ENCODE measurements at regions not wholly inside any gene's neighbourhood (a gene's known extent, or its start where the extent isn't known, plus 50 kb on each side); places are given as distances from the start of the nearest gene placed in this dataset.

DNA sequence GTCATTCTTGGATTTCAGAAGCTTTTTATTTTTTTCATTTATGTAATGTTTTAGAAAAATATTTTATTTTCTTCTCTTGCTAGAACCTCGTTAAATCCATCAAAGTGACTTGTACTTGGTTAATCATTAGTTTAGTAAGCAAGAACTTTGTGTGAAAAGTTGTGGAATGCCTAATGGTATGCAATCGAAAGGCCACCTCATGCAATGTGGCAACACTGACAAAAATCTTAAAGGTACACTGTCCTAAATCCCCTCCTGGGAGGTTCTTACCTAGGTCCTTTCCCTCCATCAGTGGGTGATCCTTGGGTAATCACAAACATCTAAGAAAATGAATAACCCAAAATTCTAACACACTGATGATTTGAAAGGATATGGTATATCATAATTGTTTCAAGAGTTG lies 304.2 kb downstream of the DNAH5 start:
- peaks cover 0 to 6% (median 0%) of the 10 kb centered on the region in 3 donors for H3K9me3 Mint-ChIP-seq
- H3K27me3 Mint-ChIP-seq: no peaks in the 10 kb centered on the region
- no peak overlapping the region for H3K27ac Mint-ChIP-seq
- no peaks in the 10 kb centered on the region for H3K4me1 Mint-ChIP-seq
- H3K36me3 Mint-ChIP-seq: no peaks in the 10 kb centered on the region
- no peak overlapping the region for H3K4me3 Mint-ChIP-seq

DNA sequence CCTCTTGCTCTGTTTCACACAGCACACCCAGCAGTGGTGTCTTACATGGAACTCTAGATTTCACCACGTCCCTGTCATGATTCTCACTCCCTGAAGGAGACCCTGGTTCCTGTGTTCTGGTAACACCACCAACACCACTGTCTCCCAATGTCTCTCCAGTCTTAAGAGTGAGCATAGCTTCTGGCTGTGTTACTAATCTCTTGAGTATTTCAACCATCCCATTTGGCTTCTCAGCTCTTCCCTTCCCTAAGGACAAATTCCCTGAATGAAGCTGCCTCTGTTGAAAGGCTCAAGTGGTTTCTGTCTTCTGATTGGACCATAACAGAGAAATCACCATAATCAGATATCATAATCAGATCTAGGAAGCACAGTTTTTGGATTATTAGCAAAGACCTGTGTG lies 311.8 kb downstream of the DNAH5 start:
- Mint-ChIP-seq H3K4me3 (no peak overlapping the region), H3K4me1 (no peaks in the 10 kb centered on the region), H3K36me3 (no peaks in the 10 kb centered on the region), H3K27me3 (no peaks in the 10 kb centered on the region), H3K9me3 (peaks cover 2 to 11% (median 4%) of the 10 kb centered on the region in 3 donors), H3K27ac (no peak overlapping the region)

- peaks cover 2% of the 10 kb centered on the region for H3K27me3 Mint-ChIP-seq
- no peak overlapping the region for H3K4me3 Mint-ChIP-seq
Measured at GRCh38 chr5:13629218-13629617, 315.3 kb downstream of the DNAH5 start.

DNA sequence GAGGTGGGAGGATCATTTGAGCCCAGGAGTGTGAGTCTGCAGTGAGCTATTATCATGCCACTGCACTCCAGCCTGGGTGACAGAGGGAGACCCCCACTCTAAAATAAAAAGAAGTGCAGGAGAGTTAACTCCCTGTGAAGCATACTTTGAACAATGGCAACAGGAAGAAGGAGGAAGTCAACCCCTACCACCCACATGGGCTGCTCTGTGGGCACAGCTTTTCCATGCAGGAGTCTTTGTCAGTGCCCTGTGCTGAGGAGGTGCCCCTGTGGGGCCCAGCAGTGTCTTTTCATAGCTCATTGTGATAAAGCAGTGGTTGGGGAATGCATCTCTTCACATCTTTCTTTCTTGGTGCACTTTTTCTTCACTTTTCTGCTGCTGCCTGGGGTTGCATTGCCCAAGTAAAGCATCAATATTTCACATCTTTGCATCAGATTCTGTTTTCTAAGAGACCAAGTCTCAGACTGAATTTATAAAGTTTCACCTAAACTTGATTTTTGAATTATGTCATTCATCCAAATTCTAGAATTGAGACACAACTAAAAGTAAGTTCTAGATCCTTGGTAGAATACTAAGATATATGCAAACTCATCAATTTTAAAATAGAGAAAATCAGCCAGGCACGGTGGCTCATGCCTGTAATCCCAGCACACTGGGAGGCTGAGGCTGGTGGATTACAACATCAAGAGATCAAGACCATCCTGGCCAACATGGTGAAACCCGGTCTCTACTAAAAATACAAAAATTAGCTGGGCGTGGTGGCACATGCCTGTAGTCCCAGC lies 316.6 kb downstream of the DNAH5 start:
- Mint-ChIP-seq H3K36me3 (peaks cover 1% of the 10 kb centered on the region), H3K4me1 (no peaks in the 10 kb centered on the region), H3K9me3 (peaks cover 0 to 14% (median 6%) of the 10 kb centered on the region in 3 donors), H3K27me3 (peaks cover 2% of the 10 kb centered on the region), H3K4me3 (no peak overlapping the region), H3K27ac (no peak overlapping the region)

More at GRCh38 chr5:13629218-13629617, 315.3 kb downstream of the DNAH5 start:
- Mint-ChIP-seq H3K27ac (no peak overlapping the region), H3K9me3 (peaks cover 2 to 14% (median 6%) of the 10 kb centered on the region in 3 donors), H3K4me1 (no peaks in the 10 kb centered on the region), H3K36me3 (peaks cover 1% of the 10 kb centered on the region)

DNA sequence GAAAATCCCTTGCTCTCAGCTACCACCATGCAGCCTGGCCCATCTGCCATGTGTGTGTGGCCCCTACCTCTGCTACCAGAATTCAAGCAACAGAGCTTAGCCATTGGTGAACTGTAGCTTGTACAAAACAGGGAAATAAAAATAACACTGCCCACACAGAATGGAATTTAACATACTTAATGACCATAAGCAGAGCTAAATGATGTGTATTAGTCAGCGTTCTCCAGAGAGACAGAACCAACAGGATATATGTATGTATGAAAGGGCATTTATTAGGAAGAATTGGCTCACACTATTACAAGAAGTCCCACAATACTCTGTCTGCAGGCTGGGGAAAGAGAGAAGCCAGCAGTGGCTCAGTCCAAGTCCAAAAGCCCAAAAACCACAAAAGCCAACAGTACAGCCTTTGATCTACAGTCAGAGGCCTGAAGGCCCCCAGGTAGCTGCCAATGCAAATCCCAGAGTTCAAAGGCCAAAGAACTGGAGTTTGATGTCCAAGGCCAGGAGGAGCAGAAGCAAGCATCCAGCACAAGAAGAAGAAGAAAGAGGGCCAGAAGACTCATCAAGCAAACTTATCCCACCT lies 318.8 kb downstream of the DNAH5 start:
- Mint-ChIP-seq H3K4me1 (no peaks in the 10 kb centered on the region), H3K9me3 (peaks cover 0 to 4% (median 3%) of the 10 kb centered on the region in 3 donors), H3K4me3 (no peak overlapping the region), H3K27ac (no peak overlapping the region), H3K27me3 (peaks cover 2% of the 10 kb centered on the region), H3K36me3 (peaks cover 1% of the 10 kb centered on the region)

- Mint-ChIP-seq H3K36me3 (peaks cover 1% of the 10 kb centered on the region), H3K9me3 (peaks cover 0 to 3% (median 2%) of the 10 kb centered on the region in 3 donors), H3K27me3 (peaks cover 2% of the 10 kb centered on the region), H3K4me1 (no peaks in the 10 kb centered on the region), H3K4me3 (no peak overlapping the region), H3K27ac (no peak overlapping the region)
Measured at GRCh38 chr5:13624283-13625074, 320.0 kb downstream of the DNAH5 start.

- Mint-ChIP-seq H3K4me1 (no peaks in the 10 kb centered on the region), H3K27me3 (no peaks in the 10 kb centered on the region), H3K27ac (no peak overlapping the region), H3K9me3 (peaks cover 2 to 11% (median 4%) of the 10 kb centered on the region in 3 donors), H3K4me3 (no peak overlapping the region), H3K36me3 (peaks cover 2% of the 10 kb centered on the region)
Measured at GRCh38 chr5:13613621-13614020, 330.9 kb downstream of the DNAH5 start.

- Mint-ChIP-seq H3K4me3 (no peak overlapping the region), H3K27me3 (no peaks in the 10 kb centered on the region), H3K36me3 (peaks cover 2% of the 10 kb centered on the region), H3K27ac (no peak overlapping the region), H3K9me3 (peaks cover 2 to 18% (median 4%) of the 10 kb centered on the region in 3 donors), H3K4me1 (no peaks in the 10 kb centered on the region)
Measured at GRCh38 chr5:13611604-13612003, 332.9 kb downstream of the DNAH5 start.

- Mint-ChIP-seq H3K27me3 (no peaks in the 10 kb centered on the region), H3K4me1 (no peaks in the 10 kb centered on the region), H3K36me3 (peaks cover 2% of the 10 kb centered on the region), H3K27ac (no peak overlapping the region), H3K9me3 (peaks cover 0 to 11% (median 4%) of the 10 kb centered on the region in 3 donors), H3K4me3 (no peak overlapping the region)
Measured at GRCh38 chr5:13609504-13609903, 335.0 kb downstream of the DNAH5 start.

- no peaks in the 10 kb centered on the region for H3K4me1 Mint-ChIP-seq
- no peak overlapping the region for H3K4me3 Mint-ChIP-seq
- peaks cover 0 to 11% (median 2%) of the 10 kb centered on the region in 3 donors for H3K9me3 Mint-ChIP-seq
- no peaks in the 10 kb centered on the region for H3K27me3 Mint-ChIP-seq
- no peak overlapping the region for H3K27ac Mint-ChIP-seq
- H3K36me3 Mint-ChIP-seq: no peaks in the 10 kb centered on the region
Measured at GRCh38 chr5:13606051-13606450, 338.4 kb downstream of the DNAH5 start.

DNA sequence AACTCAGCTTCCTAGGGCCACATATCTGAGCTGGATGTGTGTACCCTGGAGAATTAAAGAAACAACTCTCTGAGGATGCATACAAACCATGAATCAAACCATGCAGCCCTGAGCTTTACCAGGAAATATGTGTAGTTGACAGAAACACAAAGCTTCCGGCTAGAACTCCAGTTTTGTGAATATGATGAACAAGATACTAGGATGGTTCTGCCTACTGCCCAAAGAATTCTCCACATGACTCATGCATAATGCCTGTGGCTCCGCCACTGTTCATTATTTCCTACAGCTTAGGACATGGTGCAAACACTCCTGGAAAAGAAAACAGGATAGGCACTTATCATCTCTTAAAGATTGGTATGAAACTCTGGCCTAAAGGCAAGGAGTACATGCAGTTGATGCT lies 343.4 kb downstream of the DNAH5 start:
- Mint-ChIP-seq H3K4me1 (no peaks in the 10 kb centered on the region), H3K27ac (no peak overlapping the region), H3K4me3 (no peak overlapping the region), H3K27me3 (no peaks in the 10 kb centered on the region), H3K36me3 (no peaks in the 10 kb centered on the region), H3K9me3 (peaks cover 0 to 20% (median 2%) of the 10 kb centered on the region in 3 donors)

- Mint-ChIP-seq H3K27me3 (no peaks in the 10 kb centered on the region), H3K27ac (no peak overlapping the region), H3K4me1 (no peaks in the 10 kb centered on the region), H3K4me3 (no peak overlapping the region), H3K36me3 (no peaks in the 10 kb centered on the region), H3K9me3 (peaks cover 4 to 30% (median 5%) of the 10 kb centered on the region in 3 donors)
Measured at GRCh38 chr5:13595978-13596377, 348.5 kb downstream of the DNAH5 start.

- H3K27ac Mint-ChIP-seq: no peak overlapping the region
- no peaks in the 10 kb centered on the region for H3K27me3 Mint-ChIP-seq
- no peak overlapping the region for H3K4me3 Mint-ChIP-seq
- H3K4me1 Mint-ChIP-seq: no peaks in the 10 kb centered on the region
- H3K36me3 Mint-ChIP-seq: no peaks in the 10 kb centered on the region
- H3K9me3 Mint-ChIP-seq: peaks cover 4 to 22% (median 5%) of the 10 kb centered on the region in 3 donors
Measured at GRCh38 chr5:13591621-13592020, 352.9 kb downstream of the DNAH5 start.

GRCh38 chr5:13585324-13585723 lies 359.2 kb downstream of the DNAH5 start:
- Mint-ChIP-seq H3K27ac (no peak overlapping the region), H3K4me1 (no peaks in the 10 kb centered on the region), H3K36me3 (no peaks in the 10 kb centered on the region), H3K27me3 (no peaks in the 10 kb centered on the region), H3K9me3 (peaks cover 0 to 3% (median 0%) of the 10 kb centered on the region in 3 donors), H3K4me3 (no peak overlapping the region)

DNA sequence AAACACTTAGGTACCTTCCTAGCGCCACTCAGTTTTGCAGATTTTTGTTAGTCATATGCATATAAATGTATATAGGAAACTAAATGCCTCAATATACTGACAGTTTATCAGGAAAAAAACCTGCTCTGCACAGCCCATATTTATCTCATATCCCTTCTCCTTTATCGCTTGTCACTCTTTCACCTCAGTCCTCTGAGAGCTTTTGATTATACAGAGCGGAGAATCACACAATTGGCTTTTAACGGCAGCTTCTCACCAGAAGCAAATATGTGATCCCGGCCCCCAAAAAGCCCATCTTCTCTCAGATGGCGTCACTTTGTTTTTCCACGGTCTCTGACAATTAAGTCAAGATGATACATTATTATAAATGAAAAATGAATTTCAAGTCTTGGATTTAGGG lies 362.6 kb downstream of the DNAH5 start:
- H3K4me1 Mint-ChIP-seq: no peaks in the 10 kb centered on the region
- no peaks in the 10 kb centered on the region for H3K36me3 Mint-ChIP-seq
- no peaks in the 10 kb centered on the region for H3K27me3 Mint-ChIP-seq
- no peak overlapping the region for H3K27ac Mint-ChIP-seq
- peaks cover 0 to 4% (median 2%) of the 10 kb centered on the region in 3 donors for H3K9me3 Mint-ChIP-seq
- no peak overlapping the region for H3K4me3 Mint-ChIP-seq

Data from IgD-negative memory B cell (primary cell).